Kidney (tissue), 13 donors: ENCODE measurements at regions not wholly inside any gene's neighbourhood (a gene's known extent, or its start where the extent isn't known, plus 50 kb on each side); places are given as distances from the start of the nearest gene placed in this dataset.

ENCODE experiments used
- DNase-seq, 5 donors: peaks; one replicate each; pipeline ENCODE4 v3.0.0-alpha.2; 2013 to 2020
- FAIRE-seq: peaks from 2 replicates; lab custom pipeline; 2012; peaks lifted over from hg19 to GRCh38; lab: Jason Lieb, UNC
- H3K27ac ChIP-seq, 2 donors: one replicate each; pipeline ENCODE4 v1.7.0; 2013; ENCODE audit warnings: low read depth in 2 of 2, low read length in 2 of 2, inconsistent platforms in 1 of 2
- H3K27me3 ChIP-seq: one replicate; pipeline ENCODE4 v1.7.1; 2013; ENCODE audit warnings: low read length, inconsistent platforms; ENCODE audit not compliant: control insufficient read depth, insufficient read depth
- H3K36me3 ChIP-seq, 3 donors: one replicate each; pipeline versions ENCODE4 v1.7.0 to v1.7.1; 2013; ENCODE audit warnings: low read length in 3 of 3, control low read depth in 1 of 3, inconsistent platforms in 1 of 3; ENCODE audit not compliant: insufficient read depth in 3 of 3, control insufficient read depth in 2 of 3
- H3K4me1 ChIP-seq, 3 donors: one replicate each; pipeline versions ENCODE4 v1.7.0 to v1.7.1; 2013; ENCODE audit warnings: low read length in 3 of 3, inconsistent platforms in 1 of 3, low read depth in 1 of 3; ENCODE audit not compliant: control insufficient read depth in 2 of 3, insufficient read depth in 2 of 3
- H3K4me3 ChIP-seq, 3 donors: one replicate each; pipeline versions ENCODE4 v1.7.0 to v1.8.1; 2013; ENCODE audit warnings: low read length in 3 of 3, control low read depth in 1 of 3, inconsistent platforms in 1 of 3
- H3K9ac ChIP-seq, 3 donors: one replicate each; pipeline versions ENCODE4 v1.7.0 to v1.7.1; 2013; ENCODE audit warnings: low read length in 3 of 3, control low read depth in 1 of 3, inconsistent platforms in 1 of 3
- H3K9me3 ChIP-seq, 3 donors: one replicate each; pipeline versions ENCODE4 v1.7.0 to v1.7.1; 2013; ENCODE audit warnings: low read length in 3 of 3, control low read depth in 1 of 3, inconsistent platforms in 1 of 3; ENCODE audit not compliant: control insufficient read depth in 2 of 3, insufficient read depth in 1 of 3
- intact Hi-C: fragments of 100-400 bp; cut with DNase I; formaldehyde crosslinking; loops from one replicate; pipeline ENCODE4 v1.11.1; 2022
- TF ChIP-seq, protein P1 (sequence below): IDR thresholded peaks from 3 replicates; pipeline ENCODE4 v1.5.1; 2012; ENCODE audit warnings: mild to moderate bottlenecking, moderate library complexity, borderline replicate concordance; ENCODE audit not compliant: insufficient read depth; ENCODE audit errors: extremely low read depth
- donor health status: control.
- donor health status: control.
- donor health status: control.
- donor health status: control.
- donor health status: control.
- donor health status: DM: yes; HTN: yes; CAD: no.
- donor health status: Normal renal cell carcinoma (clear cell type).

DNA sequence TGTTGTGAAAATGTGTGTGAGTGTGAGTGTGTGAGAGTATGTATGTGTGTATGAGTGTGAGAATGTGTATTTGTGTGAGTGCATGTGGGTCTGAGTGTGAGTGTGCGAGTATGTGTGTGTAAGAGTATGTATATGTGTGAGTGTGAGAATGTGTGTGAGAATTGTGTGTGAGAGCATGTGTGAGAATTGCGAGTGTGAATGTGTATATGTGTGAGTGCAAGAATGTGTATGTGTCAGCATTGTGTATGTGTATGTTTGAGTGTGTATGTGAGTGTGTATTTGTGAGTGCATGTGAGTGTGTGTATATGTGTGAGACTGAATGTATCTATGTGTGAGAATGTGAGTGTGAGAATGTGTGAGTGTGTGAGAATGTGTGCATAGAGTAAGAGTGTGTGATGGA is 72.0 kb upstream of the PCBD1 start:
- Histone ChIP-seq H3K27ac (no peak overlapping the region), H3K4me1 (no peaks in the 10 kb centered on the region), H3K27me3 (no peaks in the 10 kb centered on the region), H3K9me3 (no peaks in the 10 kb centered on the region), H3K9ac (no peak overlapping the region), H3K4me3 (no peak overlapping the region), H3K36me3 (no peaks in the 10 kb centered on the region)
- DNase-seq (no peak), FAIRE-seq (no peak)
- intact Hi-C loops = no loop called here
- TF ChIP-seq, protein P1, sequence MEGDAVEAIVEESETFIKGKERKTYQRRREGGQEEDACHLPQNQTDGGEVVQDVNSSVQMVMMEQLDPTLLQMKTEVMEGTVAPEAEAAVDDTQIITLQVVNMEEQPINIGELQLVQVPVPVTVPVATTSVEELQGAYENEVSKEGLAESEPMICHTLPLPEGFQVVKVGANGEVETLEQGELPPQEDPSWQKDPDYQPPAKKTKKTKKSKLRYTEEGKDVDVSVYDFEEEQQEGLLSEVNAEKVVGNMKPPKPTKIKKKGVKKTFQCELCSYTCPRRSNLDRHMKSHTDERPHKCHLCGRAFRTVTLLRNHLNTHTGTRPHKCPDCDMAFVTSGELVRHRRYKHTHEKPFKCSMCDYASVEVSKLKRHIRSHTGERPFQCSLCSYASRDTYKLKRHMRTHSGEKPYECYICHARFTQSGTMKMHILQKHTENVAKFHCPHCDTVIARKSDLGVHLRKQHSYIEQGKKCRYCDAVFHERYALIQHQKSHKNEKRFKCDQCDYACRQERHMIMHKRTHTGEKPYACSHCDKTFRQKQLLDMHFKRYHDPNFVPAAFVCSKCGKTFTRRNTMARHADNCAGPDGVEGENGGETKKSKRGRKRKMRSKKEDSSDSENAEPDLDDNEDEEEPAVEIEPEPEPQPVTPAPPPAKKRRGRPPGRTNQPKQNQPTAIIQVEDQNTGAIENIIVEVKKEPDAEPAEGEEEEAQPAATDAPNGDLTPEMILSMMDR = no peak

DNA sequence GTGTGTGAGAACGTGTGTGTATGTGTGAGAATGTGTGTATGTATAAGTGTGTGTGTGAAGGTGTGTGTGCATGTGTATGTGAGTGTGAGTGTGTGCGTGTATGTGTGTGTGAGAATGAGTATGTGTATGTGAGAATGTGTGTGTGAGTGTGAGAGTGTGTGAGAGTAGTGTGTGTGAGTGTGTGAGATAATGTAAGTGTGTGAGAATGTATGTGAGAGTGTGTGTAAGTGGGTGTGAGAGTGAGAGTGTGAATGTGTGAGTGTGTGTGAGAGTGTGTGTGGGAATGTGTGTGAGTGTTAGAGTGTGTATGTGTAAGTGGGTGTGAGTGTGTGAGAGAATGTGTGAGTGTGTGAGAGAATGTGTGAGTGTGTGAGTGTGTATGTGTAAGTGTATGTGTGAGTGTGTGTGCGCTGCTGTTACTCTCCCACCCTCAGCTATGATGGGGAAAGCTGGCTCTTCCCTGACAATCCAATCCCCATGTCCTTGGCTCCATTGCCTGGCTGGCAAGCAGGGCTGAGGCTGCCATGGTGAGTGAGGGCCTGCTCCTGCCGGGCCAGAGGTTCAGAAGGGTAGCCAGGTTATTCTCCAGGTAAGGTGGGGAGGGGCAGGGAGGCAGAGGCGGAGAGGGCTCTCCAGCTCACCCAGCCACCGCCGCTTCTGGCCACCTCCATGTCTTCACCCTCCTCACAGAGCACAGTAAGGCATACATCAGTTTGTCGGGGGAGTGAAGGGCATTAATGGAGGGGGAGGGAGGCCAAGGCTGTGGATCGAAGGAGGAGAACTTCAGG is 72.6 kb upstream of the PCBD1 start:
- Histone ChIP-seq H3K36me3 (no peaks in the 10 kb centered on the region), H3K4me1 (no peaks in the 10 kb centered on the region), H3K4me3 (no peak overlapping the region), H3K27ac (no peak overlapping the region), H3K9ac (no peak overlapping the region), H3K27me3 (no peaks in the 10 kb centered on the region), H3K9me3 (no peaks in the 10 kb centered on the region)
- TF ChIP-seq, protein P1 = no peak
- no peak for FAIRE-seq
- intact Hi-C loops = no loop called here
- peak in 1 of 5 donors; percentile 15 for DNase-seq

DNA sequence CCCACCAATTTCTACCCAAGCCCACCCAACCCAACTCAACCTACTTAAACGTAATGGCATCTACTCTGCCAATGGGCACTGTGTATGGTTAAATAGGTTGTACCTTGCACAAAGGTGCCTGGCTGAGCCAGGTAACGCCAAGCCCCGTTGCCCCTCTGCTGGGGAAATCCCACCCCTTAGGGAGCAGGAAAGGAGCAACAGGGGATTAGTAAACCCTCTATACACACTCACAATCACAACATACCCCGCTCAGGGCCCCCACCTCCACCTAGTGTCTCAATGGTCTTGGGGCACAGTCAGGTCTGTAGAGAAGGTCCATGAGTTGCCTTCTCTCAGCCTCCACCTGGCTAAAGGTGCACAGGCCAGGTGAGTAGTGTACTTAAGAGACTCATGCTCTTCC is 74.3 kb upstream of the PCBD1 start:
- H3K27me3 ChIP-seq = no peaks in the 10 kb centered on the region
- H3K27ac ChIP-seq = no peak overlapping the region
- DNase-seq (peak in 1 of 5 donors; percentile 12), FAIRE-seq (no peak)
- no peak overlapping the region for H3K4me3 ChIP-seq
- TF ChIP-seq, protein P1 = no peak
- intact Hi-C loops = no loop called here
- no peaks in the 10 kb centered on the region for H3K36me3 ChIP-seq
- no peaks in the 10 kb centered on the region for H3K4me1 ChIP-seq
- no peak overlapping the region for H3K9ac ChIP-seq
- no peaks in the 10 kb centered on the region for H3K9me3 ChIP-seq
